WTC11 (cell line): ENCODE measurements at regions not wholly inside any gene's neighbourhood (a gene's known extent, or its start where the extent isn't known, plus 50 kb on each side); places are given as distances from the start of the nearest gene placed in this dataset.

Source experiments
- ATAC-seq: fragments of 200-7000 bp; cut with Tn5 transposase; 2 replicates; pipeline ENCODE4 v1.10.0; 2021; ENCODE audit warnings: mild to moderate bottlenecking, moderate library complexity
- CTCF ChIA-PET: fragments of 300-600 bp; sonication (Branson Sonifier 250); formaldehyde crosslinking; loops from one replicate; lab custom pipeline; 2021; ENCODE audit warnings: antibody characterized with exemption; lab: Charles Lee
- POLR2A ChIA-PET: fragments of 350-600 bp; sonication (Branson Sonifier 250); formaldehyde crosslinking; loops from one replicate; lab custom pipeline; 2021; ENCODE audit warnings: antibody characterized with exemption; lab: Charles Lee
- DNase-seq: peaks from one replicate; pipeline ENCODE4 v3.0.0; 2021; ENCODE audit warnings: low spot score
- H3K27ac Mint-ChIP-seq: 2 replicates; pipeline ENCODE4 v1.8.0; 2021; ENCODE audit warnings: mixed read lengths
- H3K27me3 Mint-ChIP-seq: 2 replicates; pipeline ENCODE4 v1.8.0; 2021; ENCODE audit warnings: low read depth, mild to moderate bottlenecking, moderate library complexity, mixed read lengths
- H3K36me3 Mint-ChIP-seq: 2 replicates; pipeline ENCODE4 v1.8.0; 2021; ENCODE audit warnings: mixed read lengths
- H3K4me1 Mint-ChIP-seq: 2 replicates; pipeline ENCODE4 v1.8.0; 2022; ENCODE audit warnings: mixed read lengths
- H3K4me3 Mint-ChIP-seq: 2 replicates; pipeline ENCODE4 v1.8.0; 2021; ENCODE audit warnings: mild to moderate bottlenecking, moderate library complexity, mixed read lengths
- H3K9me3 Mint-ChIP-seq: 2 replicates; pipeline ENCODE4 v1.8.0; 2021; ENCODE audit warnings: mixed read lengths
- ARID4B ChIP-seq: sonication (generic); formaldehyde crosslinking; IDR thresholded peaks from 2 replicates; pipeline ENCODE4 v1.8.0; 2023; ENCODE audit warnings: missing genetic modification reagents, mild to moderate bottlenecking, borderline replicate concordance
- ATF3 ChIP-seq: sonication (generic); formaldehyde crosslinking; conservative IDR thresholded peaks from 2 replicates; pipeline ENCODE4 v1.8.1; 2022; ENCODE audit warnings: mild to moderate bottlenecking, missing genetic modification reagents
- E2F1 ChIP-seq: sonication (generic); formaldehyde crosslinking; IDR thresholded peaks from 2 replicates; pipeline ENCODE4 v1.8.0; 2022; ENCODE audit warnings: mild to moderate bottlenecking, missing genetic modification reagents
- ETV6 ChIP-seq: sonication (generic); formaldehyde crosslinking; IDR thresholded peaks from 2 replicates; pipeline ENCODE4 v1.8.1; 2022; ENCODE audit warnings: mild to moderate bottlenecking, missing genetic modification reagents
- FOXJ3 ChIP-seq: sonication (generic); formaldehyde crosslinking; IDR thresholded peaks from 2 replicates; pipeline ENCODE4 v1.9.0; 2021; ENCODE audit warnings: missing genetic modification reagents, mild to moderate bottlenecking, borderline replicate concordance
- GTF2I ChIP-seq: fragments of 250-450 bp; sonication (Bioruptor Pico); conservative IDR thresholded peaks from 2 replicates; pipeline ENCODE4 v1.4.0; 2021; ENCODE audit warnings: mild to moderate bottlenecking
- HMGA2 ChIP-seq: fragments of 250-450 bp; sonication (Bioruptor Pico); IDR thresholded peaks from 2 replicates; pipeline ENCODE4 v1.4.0; 2021; ENCODE audit warnings: mild to moderate bottlenecking, moderate library complexity
- SMAD4 ChIP-seq: sonication (generic); formaldehyde crosslinking; IDR thresholded peaks from 2 replicates; pipeline ENCODE4 v1.8.0; 2022; ENCODE audit warnings: mild to moderate bottlenecking, missing genetic modification reagents
- SOX15 ChIP-seq: fragments of 250-450 bp; sonication (Bioruptor Pico); IDR thresholded peaks from 2 replicates; pipeline ENCODE4 v1.9.0; 2021; ENCODE audit warnings: mild to moderate bottlenecking
- ZNF263 ChIP-seq: sonication (generic); formaldehyde crosslinking; IDR thresholded peaks from 2 replicates; pipeline ENCODE4 v1.8.1; 2022; ENCODE audit warnings: low read depth, mild to moderate bottlenecking, moderate library complexity, missing genetic modification reagents
- ZNF416 ChIP-seq: fragments of 250-450 bp; sonication (Bioruptor Pico); IDR thresholded peaks from 2 replicates; pipeline ENCODE4 v1.9.0; 2021; ENCODE audit warnings: mild to moderate bottlenecking, inconsistent platforms
- ZNF512 ChIP-seq: sonication (generic); formaldehyde crosslinking; IDR thresholded peaks from 2 replicates; pipeline ENCODE4 v1.8.1; 2022; ENCODE audit warnings: missing genetic modification reagents, borderline replicate concordance
- ZNF671 ChIP-seq: fragments of 250-450 bp; sonication (Bioruptor Pico); IDR thresholded peaks from 2 replicates; pipeline ENCODE4 v1.8.0; 2021; ENCODE audit warnings: mild to moderate bottlenecking
- TF ChIP-seq, protein P1 (sequence below): sonication (generic); formaldehyde crosslinking; IDR thresholded peaks from 2 replicates; pipeline ENCODE4 v1.8.1; 2023; ENCODE audit warnings: mild to moderate bottlenecking, missing genetic modification reagents, moderate library complexity

GRCh38 chr2:16039055-16039454 lies 98.7 kb downstream of the MYCN start:
- no peaks in the 10 kb centered on the region for H3K36me3 Mint-ChIP-seq
- no peak for ATAC-seq
- peak; percentile 84; the same call in 1 of the 2 replicates for TF ChIP-seq ZNF512 (CRISPR knock-in tag)
- TF ChIP-seq ZNF263 (CRISPR knock-in tag) = peak; percentile 82; the same call in 1 of the 2 replicates
- TF ChIP-seq GTF2I (CRISPR knock-in tag) = no peak
- TF ChIP-seq, all 79 proteins: peak for 2
- ChIA-PET POLR2A (no interaction called here), CTCF (interaction anchor here (0.6 kb wide), 1 partner anchor 99 kb away, joined by 4 read pairs; no protein-coding TSS in a partner anchor)
- Mint-ChIP-seq H3K4me1 (peaks cover 39% of the 10 kb centered on the region), H3K9me3 (peaks cover 4% of the 10 kb centered on the region; the same call in 1 of the 2 replicates), H3K4me3 (no peak overlapping the region), H3K27ac (no peak overlapping the region), H3K27me3 (peaks cover 2% of the 10 kb centered on the region; the same call in 1 of the 2 replicates)
- DNase-seq = no peak

DNA sequence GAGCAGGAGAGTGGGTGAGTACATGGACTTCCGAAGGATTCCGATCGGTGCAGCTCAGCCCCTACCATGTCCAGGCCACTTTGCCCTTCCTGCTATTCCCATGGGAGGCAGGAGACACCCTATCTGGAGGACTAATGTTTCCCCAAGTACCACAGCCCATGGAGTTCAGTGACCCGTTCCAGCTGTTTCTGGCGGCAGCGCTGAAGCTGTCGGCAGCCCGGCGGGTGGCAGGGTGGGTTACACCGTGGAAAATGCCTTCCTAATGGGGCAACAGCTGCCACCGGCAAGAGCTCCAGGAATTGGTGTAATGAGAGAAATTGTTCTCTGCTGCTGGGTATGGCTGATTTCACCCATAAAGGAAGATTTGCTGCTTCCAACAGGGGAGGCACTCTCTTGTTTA lies 98.3 kb downstream of the MYCN start:
- POLR2A ChIA-PET = no interaction called here
- H3K27me3 Mint-ChIP-seq = peaks cover 2% of the 10 kb centered on the region; the same call in 1 of the 2 replicates
- peaks cover 42% of the 10 kb centered on the region for H3K4me1 Mint-ChIP-seq
- CTCF ChIA-PET = interaction anchor here (0.6 kb wide), 1 partner anchor 99 kb away, joined by 4 read pairs; no protein-coding TSS in a partner anchor
- DNase-seq (no peak), ATAC-seq (no peak)
- peaks cover 4% of the 10 kb centered on the region; the same call in 1 of the 2 replicates for H3K9me3 Mint-ChIP-seq
- no peak overlapping the region for H3K27ac Mint-ChIP-seq
- H3K36me3 Mint-ChIP-seq = no peaks in the 10 kb centered on the region
- no peak overlapping the region for H3K4me3 Mint-ChIP-seq
- TF ChIP-seq ETV6 (no peak), FOXJ3 (CRISPR knock-in tag) (no peak), ZNF416 (CRISPR knock-in tag) (no peak), ATF3 (CRISPR knock-in tag) (no peak), SOX15 (CRISPR knock-in tag) (no peak), HMGA2 (CRISPR knock-in tag) (no peak), SMAD4 (no peak), E2F1 (CRISPR knock-in tag) (no peak), ZNF671 (no peak), ARID4B (CRISPR knock-in tag) (no peak)
- TF ChIP-seq, protein P1, sequence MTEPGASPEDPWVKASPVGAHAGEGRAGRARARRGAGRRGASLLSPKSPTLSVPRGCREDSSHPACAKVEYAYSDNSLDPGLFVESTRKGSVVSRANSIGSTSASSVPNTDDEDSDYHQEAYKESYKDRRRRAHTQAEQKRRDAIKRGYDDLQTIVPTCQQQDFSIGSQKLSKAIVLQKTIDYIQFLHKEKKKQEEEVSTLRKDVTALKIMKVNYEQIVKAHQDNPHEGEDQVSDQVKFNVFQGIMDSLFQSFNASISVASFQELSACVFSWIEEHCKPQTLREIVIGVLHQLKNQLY = no peak
